ENCODE measurements at regions not wholly inside any gene's neighbourhood (a gene's known extent, or its start where the extent isn't known, plus 50 kb on each side); places are given as distances from the start of the nearest gene placed in this dataset.

DNA sequence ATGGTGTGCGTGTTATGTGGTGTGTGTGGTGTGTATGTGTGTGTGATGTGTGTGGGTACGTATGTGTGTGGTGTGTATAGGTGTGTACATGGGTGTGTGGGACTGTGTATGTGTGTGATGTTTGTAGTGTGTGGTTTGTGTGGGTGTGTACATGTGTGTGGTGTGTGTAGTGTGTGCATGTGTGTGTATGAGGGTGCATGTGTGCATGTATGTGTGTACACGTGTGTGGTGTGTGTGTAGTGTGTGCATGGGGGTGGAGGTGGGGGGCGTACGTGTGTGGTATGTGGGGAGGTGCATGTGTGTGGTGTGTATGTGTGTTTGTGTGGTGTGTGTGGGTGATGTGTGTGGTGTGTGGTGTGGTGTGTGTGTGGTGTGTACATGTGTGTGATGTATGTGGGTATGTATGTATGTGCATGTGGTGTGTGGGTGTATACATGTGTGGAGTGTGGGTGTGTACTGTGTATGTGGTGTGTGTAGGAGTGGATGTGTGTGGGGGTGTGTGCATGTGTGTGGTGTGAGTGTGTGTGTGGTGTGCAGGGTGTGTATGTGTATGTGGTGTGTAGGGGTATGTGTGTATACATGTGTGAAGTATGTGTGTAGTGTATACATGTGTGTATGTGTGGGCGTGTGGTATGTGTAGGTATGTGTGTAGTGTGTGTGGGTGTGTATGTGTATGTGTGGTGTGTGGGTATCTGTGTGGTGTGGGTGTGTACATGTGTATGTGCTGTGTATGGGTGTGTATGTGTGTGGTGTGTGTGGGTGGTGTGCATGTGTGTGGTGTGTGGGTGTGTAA, 119.8 kb upstream of the GSC start:
- no peaks in the 10 kb centered on the region for H3K4me1 ChIP-seq
- TF ChIP-seq POLR2A (IDR thresholded peaks at IDR 0.05) = no peak
- TF ChIP-seq CTCF (IDR thresholded peaks at IDR 0.05 in 4 of 5, conservative IDR thresholded peaks at IDR 0.05 in 1 of 5) = no peak
- H3K27me3 ChIP-seq = peaks cover 0 to 3% (median 0%) of the 10 kb centered on the region in 3 donors
- no peak for DNase-seq
- no peak for ATAC-seq
- H3K36me3 ChIP-seq = no peaks in the 10 kb centered on the region
- no peaks in the 10 kb centered on the region for H3K9me3 ChIP-seq
- in situ Hi-C loops (cut with MboI; ENCODE audit: low sequenced_read_pairs in 4 of 4) = no loop called here
- intact Hi-C loops (cut with DNase I; ENCODE audit: low total_unique reads) = no loop called here
- no peak overlapping the region for H3K27ac ChIP-seq
- H3K4me3 ChIP-seq = no peak overlapping the region

DNA sequence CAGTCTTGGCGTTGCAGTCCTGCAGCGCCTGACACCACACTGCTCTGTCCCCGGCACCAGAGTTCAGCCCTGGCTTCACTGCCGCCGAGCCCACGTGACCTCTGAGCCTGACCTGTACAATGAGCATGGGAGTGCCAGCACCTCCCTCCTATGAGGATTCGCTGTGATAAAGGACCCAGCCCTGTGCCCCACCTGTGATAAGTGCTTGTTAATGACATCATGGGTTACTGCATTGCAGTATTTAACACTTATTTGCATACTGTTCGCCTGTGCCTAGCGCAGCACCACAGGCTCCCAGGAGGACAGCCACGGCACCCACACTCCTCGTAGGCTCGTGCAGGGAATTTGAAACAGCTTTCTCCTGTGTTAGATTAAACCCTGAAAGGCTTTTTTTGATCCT, 118.2 kb upstream of the GSC start:
- no peaks in the 10 kb centered on the region for H3K36me3 ChIP-seq
- no peaks in the 10 kb centered on the region for H3K9me3 ChIP-seq
- intact Hi-C loops (cut with DNase I; ENCODE audit: low total_unique reads) (no loop called here), in situ Hi-C loops (cut with MboI; ENCODE audit: low sequenced_read_pairs in 4 of 4) (no loop called here)
- H3K27ac ChIP-seq = no peak overlapping the region
- H3K4me1 ChIP-seq = no peaks in the 10 kb centered on the region
- TF ChIP-seq POLR2A (IDR thresholded peaks at IDR 0.05) (no peak), CTCF (IDR thresholded peaks at IDR 0.05 in 4 of 5, conservative IDR thresholded peaks at IDR 0.05 in 1 of 5) (no peak)
- H3K4me3 ChIP-seq = no peak overlapping the region
- DNase-seq = no peak
- H3K27me3 ChIP-seq = no peaks in the 10 kb centered on the region
- ATAC-seq = no peak

DNA sequence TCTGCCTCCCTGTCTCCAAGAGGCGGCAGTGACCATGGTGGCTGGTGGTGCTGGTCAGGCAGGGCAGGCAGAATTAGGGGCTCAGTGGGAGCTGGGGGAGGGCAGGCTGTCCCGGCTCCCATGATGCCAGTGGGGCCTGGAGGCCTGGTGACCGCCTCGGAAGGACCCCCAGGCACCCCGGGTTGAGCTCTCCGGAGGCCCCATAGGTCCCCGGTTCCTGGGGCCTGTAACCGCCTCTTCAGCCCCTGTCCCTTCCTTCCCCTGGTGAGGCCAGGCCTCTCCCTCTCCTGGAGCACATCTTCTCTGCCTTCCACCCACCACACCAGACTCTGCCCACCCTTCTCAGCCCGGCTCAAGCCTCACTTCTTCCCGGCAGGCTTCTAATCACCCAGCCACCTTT, 117.7 kb upstream of the GSC start:
- TF ChIP-seq POLR2A (IDR thresholded peaks at IDR 0.05) = no peak
- TF ChIP-seq CTCF (IDR thresholded peaks at IDR 0.05 in 4 of 5, conservative IDR thresholded peaks at IDR 0.05 in 1 of 5) = no peak
- in situ Hi-C loops (cut with MboI; ENCODE audit: low sequenced_read_pairs in 4 of 4) (no loop called here), intact Hi-C loops (cut with DNase I; ENCODE audit: low total_unique reads) (no loop called here)
- Histone ChIP-seq H3K4me3 (no peak overlapping the region), H3K36me3 (no peaks in the 10 kb centered on the region), H3K27me3 (no peaks in the 10 kb centered on the region), H3K9me3 (no peaks in the 10 kb centered on the region), H3K4me1 (no peaks in the 10 kb centered on the region), H3K27ac (no peak overlapping the region)
- DNase-seq (no peak), ATAC-seq (no peak)

- no peak for ATAC-seq
- intact Hi-C loops (cut with DNase I; ENCODE audit: low total_unique reads) = no loop called here
- TF ChIP-seq CTCF (IDR thresholded peaks at IDR 0.05 in 4 of 5, conservative IDR thresholded peaks at IDR 0.05 in 1 of 5) (no peak), POLR2A (IDR thresholded peaks at IDR 0.05) (no peak)
- H3K4me3 ChIP-seq = no peak overlapping the region
- in situ Hi-C loops (cut with MboI; ENCODE audit: low sequenced_read_pairs in 4 of 4) = no loop called here
- no peak overlapping the region for H3K27ac ChIP-seq
- no peak for DNase-seq
- no peaks in the 10 kb centered on the region for H3K36me3 ChIP-seq
- no peaks in the 10 kb centered on the region for H3K4me1 ChIP-seq
- no peaks in the 10 kb centered on the region for H3K27me3 ChIP-seq
- H3K9me3 ChIP-seq = no peaks in the 10 kb centered on the region
These were observed 117.0 kb upstream of the GSC start for GRCh38 chr14:94886931-94887330.

Data from gastrocnemius medialis (tissue), 4 donors.